ENCODE measurements at regions not wholly inside any gene's neighbourhood (a gene's known extent, or its start where the extent isn't known, plus 50 kb on each side); places are given as distances from the start of the nearest gene placed in this dataset.

- DNase-seq: peak; percentile 79
These were observed 115.5 kb upstream of the IRF2BP2 start for GRCh38 chr1:234725177-234726132.

- peak; percentile 90 for DNase-seq
These were observed 114.7 kb upstream of the IRF2BP2 start for GRCh38 chr1:234724516-234725176.

- no peak for DNase-seq
These were observed 113.1 kb upstream of the IRF2BP2 start for GRCh38 chr1:234722904-234723720.

- DNase-seq: no peak
These were observed 112.3 kb upstream of the IRF2BP2 start for GRCh38 chr1:234722270-234722704.

GRCh38 chr1:234721476-234722269, 111.7 kb upstream of the IRF2BP2 start:
- DNase-seq: peak; percentile 63

GRCh38 chr1:234720709-234721441, 110.9 kb upstream of the IRF2BP2 start:
- no peak for DNase-seq

GRCh38 chr1:234719454-234720251, 109.7 kb upstream of the IRF2BP2 start:
- no peak for DNase-seq

- DNase-seq: no peak
These were observed 108.8 kb upstream of the IRF2BP2 start for GRCh38 chr1:234718496-234719453.

- DNase-seq: no peak
These were observed 107.0 kb upstream of the IRF2BP2 start for GRCh38 chr1:234716908-234717375.

- DNase-seq: no peak
These were observed 105.5 kb upstream of the IRF2BP2 start for GRCh38 chr1:234715252-234716014.

- no peak for DNase-seq
These were observed 103.9 kb upstream of the IRF2BP2 start for GRCh38 chr1:234713859-234714258.

- DNase-seq: no peak
These were observed 103.5 kb upstream of the IRF2BP2 start for GRCh38 chr1:234713440-234713839.

GRCh38 chr1:234712891-234713305, 102.9 kb upstream of the IRF2BP2 start:
- DNase-seq: no peak

GRCh38 chr1:234710936-234711724, 101.2 kb upstream of the IRF2BP2 start:
- no peak for DNase-seq

GRCh38 chr1:234710381-234710780, 100.4 kb upstream of the IRF2BP2 start:
- DNase-seq: no peak

- no peak for DNase-seq
These were observed 99.7 kb upstream of the IRF2BP2 start for GRCh38 chr1:234709473-234710228.
